GM18507 (cell line): ENCODE measurements at regions not wholly inside any gene's neighbourhood (a gene's known extent, or its start where the extent isn't known, plus 50 kb on each side); places are given as distances from the start of the nearest gene placed in this dataset.
"Not testable (repeated sequence)": the region's sequence is repeated elsewhere in the genome, so short reads cannot be mapped to it uniquely, and the experiment has no call there.

Experiments
- DNase-seq: peaks from one replicate; pipeline ENCODE4 v3.0.0; 2011; ENCODE audit warnings: low read depth; ENCODE audit not compliant: insufficient read length; ENCODE audit errors: extremely low spot score
- FAIRE-seq: peaks from 2 replicates; lab custom pipeline; 2011; peaks lifted over from hg19 to GRCh38; lab: Jason Lieb, UNC

DNA sequence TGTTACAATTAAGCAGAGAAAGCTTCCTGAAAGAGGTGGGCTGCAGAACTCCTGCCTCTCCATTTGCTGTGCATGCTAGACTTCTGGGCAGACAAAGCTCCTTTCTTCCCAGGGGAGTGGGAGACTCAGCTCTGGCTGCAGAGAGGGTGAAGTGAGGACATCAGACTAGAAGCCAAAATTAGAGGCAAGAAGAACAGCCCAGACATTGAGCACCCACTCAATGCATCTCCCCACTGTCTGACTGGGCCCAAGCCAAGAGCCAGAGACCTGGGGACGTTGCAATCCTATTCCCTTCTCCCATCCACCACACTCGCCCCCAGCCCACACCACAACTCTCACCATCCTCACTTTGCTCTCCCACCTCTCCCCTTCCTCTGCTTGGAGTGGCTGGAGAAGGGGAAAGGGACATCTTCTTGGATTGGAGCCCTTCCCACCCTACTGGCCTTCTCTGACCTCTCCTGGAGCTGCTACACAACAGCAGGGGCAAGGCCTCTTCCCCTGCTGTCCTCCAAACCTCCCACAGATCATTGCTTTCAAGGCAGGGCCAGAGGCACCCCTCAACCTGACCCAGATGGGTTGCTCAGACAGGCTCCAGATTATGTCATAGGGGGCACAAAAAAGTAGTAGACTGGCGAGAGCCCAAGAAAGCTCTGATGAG is 477.7 kb upstream of the CADM1 start:
- no peak for FAIRE-seq
- DNase-seq, result no peak

DNA sequence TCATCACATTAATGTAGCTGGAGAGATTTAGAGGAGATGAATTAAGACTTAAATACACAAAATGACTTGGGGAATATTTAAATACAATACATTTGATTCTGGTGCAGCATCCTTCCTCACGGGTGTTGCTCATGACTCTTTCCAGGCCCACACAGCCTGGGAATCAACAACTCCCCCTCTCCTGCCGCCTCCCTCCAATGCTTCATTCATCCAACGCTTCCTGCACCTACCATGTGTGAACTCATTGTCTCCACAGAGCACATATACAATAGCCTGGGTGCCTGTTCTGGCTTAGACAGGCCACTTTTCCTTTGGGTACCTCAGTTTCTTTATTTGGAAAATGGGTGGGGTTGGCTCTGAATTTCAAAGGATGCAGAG is 476.9 kb upstream of the CADM1 start:
- no peak for DNase-seq
- no peak for FAIRE-seq

DNA sequence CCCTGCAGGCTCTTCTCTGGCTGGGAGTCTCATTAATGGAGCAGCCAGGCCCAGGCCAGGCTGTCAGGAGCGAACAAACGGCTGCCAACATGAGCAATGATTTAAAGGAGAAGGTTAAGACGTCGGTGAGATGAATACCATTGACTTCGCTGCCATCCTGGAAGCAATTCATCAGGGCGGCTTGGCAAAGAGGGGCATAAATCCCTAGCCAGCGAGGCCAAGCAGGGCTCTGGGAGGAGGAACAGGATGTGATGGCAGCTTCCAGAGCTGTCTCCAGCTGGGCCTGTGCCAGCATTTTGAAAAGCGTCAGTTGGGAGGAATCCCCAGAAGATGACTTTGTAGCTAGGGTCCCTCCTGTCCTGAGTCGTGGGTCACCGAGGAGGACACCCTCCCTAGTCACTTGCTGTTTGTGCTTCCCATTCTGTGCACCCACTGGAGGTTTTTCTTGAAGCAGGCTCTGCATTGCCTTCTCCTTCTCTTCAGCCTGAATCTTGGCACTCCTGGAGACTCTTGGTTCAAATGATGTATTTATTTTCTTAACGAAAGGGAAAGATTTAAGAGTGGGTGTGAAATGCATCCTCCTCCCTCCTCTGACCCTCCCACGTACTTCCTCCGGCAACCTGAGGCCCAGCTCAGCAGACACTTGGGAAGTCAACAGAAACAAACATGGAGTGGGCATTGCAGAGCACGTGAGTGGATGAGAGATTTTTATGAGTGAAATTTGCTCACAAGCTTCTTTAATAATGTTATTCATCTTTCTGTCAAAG is 476.3 kb upstream of the CADM1 start:
- FAIRE-seq (no peak), DNase-seq (no peak)

DNA sequence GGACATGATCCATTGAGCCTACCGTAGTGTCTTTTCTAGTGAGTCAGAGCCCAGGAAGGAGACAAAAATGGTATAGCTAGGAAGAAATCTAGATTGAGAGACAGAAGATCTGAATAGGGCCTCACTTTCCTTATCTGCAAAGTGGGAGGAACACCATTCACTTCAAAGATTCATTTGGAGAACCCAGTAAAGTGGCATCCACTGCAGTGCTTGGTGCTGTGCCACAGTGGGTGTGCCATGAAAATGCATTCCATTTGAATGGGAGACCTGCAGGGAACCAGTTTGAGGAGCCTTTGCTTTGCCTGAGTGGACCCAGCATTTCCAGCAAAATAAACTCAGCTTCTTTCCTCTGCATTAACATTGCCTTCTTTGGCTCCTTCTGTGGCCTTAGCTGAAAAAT is 470.5 kb upstream of the CADM1 start:
- no peak for FAIRE-seq
- DNase-seq, result no peak

DNA sequence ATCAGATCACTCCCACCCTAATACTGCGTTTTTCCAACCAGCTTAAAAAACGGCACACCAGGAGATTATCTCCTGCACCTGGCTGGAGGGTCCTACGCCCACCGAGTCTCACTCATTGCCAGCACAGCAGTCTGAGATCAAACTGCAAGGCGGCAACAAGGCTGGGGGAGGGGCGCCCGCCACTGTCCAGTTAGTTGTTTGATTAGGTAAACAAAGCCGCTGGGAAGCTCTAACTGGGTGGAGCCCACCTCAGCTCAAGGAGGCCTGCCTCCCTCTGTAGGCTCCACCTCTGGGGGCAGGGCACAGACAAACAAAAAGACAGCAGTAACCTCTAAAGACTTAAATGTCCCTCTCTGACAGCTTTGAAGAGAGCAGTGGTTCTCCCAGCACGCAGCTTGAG is 463.0 kb upstream of the CADM1 start:
- not testable (repeated sequence) for DNase-seq, FAIRE-seq

DNA sequence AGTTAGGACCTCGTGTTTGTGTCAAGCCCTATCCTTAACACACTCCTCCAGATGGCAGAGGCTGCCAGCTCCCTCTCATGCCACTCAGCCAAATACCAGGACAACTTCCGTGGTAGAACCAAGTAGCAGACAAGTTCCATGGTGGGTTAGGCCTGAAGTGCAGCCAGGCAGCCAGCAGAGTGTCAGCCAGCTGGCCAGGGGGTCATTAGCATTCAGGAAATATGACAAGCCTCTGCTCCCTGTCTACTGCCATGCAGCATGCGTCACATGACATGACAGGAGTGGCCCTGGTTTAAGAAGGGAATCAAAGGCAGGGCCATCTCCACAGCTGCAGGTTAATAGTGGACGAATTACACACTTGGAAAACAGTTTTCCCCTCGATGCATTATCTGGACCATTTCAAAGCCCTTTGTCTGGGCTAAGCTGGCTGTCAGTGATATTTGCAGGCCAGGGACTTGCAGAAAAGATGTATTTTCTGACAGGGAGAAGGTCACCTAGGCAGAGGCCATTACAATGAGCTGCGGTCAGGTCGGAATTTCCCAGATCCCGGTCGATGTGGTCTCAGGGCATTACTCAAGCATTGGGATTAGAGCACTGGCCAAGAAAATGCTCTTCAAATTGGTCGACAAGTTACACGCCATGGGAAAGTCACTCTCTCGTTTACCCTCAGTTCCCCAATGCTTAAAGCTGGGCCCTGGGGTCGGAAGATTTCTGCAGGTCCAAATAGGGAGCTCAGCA is 461.7 kb upstream of the CADM1 start:
- no peak for FAIRE-seq

DNA sequence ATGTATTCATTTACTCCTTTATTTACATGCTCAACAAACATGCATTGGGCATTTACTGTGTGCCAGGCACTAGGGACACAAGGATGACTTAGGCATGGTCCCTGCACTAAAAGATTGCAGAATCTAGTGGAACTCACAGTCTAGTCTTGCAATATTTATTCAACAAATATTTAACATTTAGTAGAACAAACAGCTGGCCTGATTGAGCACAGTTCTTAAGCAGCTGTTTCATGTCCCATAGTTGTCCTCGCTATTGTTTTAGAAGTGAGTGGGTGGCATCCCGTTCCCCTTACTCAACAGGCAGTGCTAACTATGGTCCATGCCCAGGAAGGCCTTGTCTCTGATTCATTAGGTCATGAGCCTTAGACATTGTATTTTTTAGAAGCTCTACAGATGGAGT is 459.9 kb upstream of the CADM1 start:
- DNase-seq, result no peak

More for the DNA sequence above, 461.7 kb upstream of the CADM1 start:
- DNase-seq, result no peak

DNA sequence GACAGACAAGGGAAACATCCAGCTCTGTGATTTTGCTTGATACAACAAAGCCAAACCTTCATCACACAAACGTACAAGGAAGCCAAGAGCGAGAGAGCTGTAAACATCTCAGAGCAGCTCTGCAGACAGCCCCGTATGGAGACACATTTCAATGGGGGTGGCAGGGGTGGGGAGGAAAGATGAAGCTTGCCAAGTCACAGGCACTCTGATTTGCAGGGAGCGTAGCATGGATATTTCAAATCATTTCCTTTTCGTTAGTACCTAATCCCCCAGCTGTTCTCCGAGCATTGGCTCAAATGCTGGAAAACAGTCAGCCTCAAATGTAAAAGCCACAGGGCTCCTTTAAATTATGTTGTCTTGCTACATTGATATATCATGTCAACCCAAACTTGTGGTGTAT is 458.9 kb upstream of the CADM1 start:
- no peak for DNase-seq
- FAIRE-seq, result no peak

More for the DNA sequence above, 459.9 kb upstream of the CADM1 start:
- FAIRE-seq, result no peak

DNA sequence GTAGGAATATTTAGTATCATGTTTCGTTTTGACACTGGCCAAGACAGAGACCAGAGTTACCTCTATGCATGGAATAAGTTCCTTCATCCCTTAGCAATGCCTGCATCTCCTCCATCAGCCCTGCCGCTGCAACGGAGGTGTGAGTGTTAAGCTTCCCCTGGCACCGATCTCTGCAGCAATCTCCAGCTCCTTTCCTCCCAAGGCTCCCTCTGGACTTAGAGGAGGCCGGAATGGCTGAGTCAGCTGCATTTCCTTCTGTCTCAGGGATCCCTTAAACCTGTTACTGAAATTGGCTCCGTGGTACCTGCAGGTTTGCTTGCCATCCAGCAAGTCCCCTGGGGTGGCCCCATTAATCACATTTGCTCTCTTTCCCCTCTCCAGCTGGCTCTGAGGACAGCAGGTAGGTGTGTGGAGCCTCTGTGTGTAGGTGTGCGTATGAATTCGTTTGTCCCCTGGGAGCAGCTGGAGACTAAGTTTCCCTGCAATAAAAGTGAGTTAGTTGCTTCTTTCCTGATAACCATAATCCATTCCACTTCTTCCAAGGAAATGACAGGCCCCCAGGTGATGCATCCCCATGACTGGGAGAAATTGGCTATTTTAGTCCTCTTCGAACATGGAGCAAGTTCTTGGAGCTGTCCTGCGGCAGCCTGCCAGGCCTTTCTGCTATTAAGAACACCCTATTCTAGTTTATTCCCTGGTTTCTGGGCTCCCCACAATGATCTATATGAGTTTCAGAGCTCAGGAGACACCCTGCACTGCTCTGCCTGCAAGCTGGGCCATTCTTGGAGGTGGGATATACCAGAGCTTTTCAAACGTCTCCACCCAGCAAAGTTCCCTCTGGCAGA is 457.2 kb upstream of the CADM1 start:
- no peak for DNase-seq
- FAIRE-seq, result peak; percentile 15

DNA sequence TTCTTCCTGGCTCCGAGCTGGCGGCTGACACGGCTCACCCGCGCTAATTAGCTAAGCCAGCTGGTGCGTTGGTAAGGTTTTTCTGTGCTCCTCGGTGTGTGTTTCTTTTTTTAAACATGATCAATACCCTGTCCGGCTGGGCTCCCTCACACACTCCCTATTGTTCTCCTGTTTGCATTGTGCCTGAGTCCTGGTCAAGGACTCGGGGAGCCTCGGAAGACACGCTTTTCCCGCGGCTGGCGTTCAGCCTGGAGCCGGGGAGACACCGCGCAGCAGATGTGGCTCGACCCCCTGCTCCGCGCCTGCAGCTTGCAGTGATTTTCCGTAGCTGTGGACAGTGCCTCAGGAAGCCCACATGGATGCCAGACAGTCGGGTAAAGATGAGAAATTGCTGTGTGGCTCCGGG is 454.9 kb upstream of the CADM1 start:
- no peak for FAIRE-seq
- no peak for DNase-seq

DNA sequence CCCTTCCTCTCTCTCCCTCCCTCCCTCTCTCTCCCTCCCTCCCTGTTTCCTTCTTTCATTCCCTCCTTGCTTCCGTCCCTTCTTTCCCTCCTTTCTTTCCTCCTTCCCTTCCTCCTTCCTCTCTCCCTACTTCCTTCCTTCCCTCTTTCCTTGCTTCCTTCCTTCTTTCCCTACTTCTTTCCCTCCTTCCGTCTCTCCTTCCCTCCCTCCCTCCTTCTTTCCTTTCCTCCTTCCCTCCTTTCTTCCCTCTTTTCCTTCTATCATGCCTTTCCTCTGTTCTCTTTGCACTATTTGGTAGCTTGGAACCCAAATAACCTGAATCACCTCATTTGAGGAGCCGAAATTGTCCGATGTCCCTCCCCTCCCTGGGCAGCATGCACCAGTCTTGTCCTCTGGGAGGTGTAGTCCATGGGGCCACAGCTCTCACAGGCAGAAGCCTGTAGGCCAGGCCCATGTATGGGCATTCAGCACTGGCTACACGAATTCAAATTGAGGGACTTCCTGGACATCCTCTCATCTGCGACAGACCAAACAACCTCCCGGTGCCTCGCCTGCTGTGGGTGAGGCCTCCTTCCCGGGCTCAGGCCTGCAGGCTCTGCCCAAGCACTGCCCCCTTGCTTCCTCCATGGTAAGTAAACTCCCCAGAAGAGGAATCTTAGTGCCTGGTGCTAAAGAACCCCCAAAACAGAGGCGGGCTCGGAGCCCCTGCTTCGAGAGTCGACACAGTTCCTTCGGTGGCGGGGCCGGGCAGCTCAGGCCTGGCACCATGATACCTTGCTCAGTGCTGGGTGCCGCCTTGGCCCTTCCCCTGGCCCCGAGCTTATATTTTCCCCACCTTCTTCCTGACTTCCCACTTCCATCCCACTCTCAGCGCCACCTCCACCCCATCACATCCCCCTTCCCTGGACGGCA is 454.1 kb upstream of the CADM1 start:
- DNase-seq, result no peak
- FAIRE-seq, result no peak

DNA sequence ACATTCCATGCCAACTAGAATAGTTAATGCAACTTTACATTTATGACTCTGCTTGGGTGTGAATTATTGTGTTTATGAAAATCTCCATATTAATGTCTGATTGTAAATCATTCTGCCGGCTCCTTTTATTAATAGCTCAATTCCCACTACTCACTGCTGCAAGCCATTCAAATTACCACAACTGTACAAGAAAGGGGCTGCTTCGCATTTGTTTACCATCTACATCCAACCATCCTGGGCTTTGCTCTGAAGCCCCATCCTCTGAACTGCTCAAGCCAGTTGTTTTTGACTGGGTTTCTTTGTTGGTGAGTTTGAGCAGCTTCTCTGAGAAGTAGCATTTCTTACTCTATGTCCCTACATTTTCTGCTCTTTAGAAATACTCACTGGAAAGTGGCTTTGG is 451.6 kb upstream of the CADM1 start:
- FAIRE-seq, result no peak

DNA sequence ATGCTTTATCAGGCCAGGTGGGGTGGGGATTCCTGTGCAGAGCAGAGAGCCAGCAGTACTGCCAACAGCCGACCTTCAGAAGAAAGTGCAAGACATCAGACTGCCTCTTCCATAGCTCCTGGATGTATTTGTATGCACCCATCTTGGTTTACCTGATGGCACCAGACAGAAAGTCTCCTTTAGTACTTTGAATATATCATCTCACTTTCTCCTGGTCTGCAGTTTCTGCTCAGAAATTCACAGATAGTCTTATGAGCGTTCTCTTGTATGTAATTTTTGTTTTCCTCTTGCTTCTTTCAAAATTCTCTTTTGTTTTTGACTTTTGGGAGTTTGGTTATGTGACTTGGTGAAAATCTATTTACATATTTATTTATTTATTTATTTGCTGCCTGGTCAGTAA is 446.4 kb upstream of the CADM1 start:
- FAIRE-seq, result no peak

More for the DNA sequence above, 451.6 kb upstream of the CADM1 start:
- DNase-seq, result no peak

DNA sequence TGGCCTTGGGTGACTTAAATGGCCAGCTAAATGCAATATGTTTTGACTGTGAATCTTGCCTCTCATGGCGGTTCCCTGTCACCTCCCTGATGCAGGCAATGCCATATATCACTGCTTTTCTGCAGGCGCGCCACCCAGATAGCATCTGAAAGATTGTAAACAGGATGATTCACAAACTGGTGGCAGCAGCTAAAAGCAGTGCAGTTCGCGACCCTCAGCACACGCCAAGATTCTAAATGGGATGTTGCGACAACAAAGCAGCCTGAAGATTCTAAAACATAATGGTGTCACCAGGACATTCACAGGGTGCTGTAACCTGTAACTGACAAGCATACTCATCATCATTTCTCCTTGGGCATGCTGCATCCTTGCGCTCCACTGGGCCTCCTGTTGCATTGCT is 440.4 kb upstream of the CADM1 start:
- no peak for FAIRE-seq
- DNase-seq, result no peak

More for the DNA sequence above, 446.4 kb upstream of the CADM1 start:
- no peak for DNase-seq

DNA sequence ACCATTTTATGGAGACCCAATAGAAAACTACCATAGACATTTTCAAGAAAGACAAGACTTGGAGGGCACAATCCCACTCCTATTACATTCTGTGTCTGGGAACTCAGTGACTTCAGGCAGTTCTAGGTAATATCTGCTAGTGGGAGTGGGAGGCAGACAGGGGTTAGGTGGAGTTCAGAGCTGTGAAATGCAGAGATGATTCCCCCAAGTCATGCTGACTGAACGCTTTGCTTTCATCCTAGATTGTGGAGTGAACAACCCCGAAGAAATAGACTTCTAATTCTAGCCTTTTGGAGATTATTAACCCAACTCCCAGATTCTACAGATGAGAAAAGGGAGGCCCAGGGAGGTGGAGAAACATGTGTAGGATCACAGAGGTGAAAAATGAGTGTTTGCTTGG is 437.8 kb upstream of the CADM1 start:
- FAIRE-seq, result no peak
- no peak for DNase-seq

DNA sequence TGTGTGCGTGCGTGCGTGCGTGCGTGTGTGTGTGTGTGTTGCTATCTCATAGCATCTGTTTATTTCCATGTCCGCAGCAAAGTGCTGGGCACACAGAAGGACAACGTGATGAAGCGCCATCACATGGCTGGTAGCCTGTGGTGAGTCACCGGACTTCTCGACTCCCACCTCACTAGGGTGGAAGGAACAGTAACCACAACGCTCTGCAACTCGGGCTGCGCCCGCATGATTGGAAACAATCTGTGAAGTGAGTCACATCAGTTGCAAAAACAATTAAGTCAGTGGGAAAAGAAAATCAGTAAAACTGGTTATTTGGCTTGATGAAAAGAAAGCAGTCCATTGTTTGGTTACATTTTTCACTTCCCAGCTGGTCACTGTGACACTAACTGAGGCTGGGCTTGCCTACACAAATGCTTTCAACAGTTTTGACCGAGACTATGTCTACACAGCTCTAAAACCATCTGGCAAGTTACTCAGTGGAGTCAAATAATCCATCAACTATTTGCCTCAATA is 437.3 kb upstream of the CADM1 start:
- no peak for FAIRE-seq

DNA sequence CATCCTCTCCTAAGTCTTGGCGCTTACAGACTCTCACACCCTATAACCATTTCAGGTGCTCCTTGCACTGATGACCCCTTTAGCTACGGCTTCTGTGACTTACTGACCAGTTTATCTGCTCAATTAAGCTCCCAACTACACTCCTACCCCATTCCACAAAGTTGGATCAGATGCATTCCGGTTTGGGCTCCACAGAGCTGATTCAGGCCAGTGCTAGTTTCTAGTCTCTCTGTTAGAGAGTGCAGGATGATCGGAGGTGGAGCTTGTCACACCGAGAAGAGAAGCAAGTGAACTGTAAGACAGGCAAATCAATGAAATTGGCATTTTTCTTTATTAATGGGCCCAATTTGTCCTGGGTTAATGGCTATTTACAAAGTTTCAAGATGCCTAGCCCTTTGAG is 436.8 kb upstream of the CADM1 start:
- FAIRE-seq (no peak), DNase-seq (no peak)

More for the DNA sequence above, 437.3 kb upstream of the CADM1 start:
- no peak for DNase-seq

DNA sequence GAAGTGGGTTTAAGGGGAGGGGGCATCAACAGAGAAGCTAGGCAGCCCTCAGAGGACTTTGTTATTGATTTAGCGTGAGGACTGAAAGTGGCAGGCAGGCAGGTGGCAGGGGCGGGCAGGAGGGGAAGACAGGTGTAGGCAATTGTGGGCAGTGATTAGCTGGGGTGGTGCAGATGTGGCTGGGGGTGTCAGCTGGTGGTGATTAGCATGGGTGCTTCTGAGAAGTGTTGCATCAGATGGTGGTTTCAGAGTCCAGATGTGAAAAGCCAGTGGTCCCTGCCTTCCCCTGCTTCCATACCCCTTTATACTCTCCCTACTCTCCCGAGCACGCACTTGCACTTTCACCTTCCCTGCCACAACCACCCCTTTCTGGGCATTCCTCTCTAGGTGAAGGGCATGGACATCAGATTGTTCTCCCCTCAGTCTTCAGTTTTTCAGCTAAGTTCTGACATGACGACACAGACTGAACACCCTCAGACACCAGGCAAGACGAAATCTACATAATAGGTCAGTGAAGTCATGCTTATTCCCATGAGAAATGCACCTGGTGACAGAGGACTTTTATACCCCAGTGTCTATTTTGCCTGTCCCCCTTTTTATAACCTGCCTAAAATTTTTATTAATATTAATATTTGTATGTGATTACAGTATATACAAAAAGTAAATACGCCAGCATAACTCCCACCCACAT is 435.7 kb upstream of the CADM1 start:
- FAIRE-seq (peak; percentile 68), DNase-seq (no peak)
